Ectodermal cell (in vitro differentiated cells): ENCODE measurements at regions not wholly inside any gene's neighbourhood (a gene's known extent, or its start where the extent isn't known, plus 50 kb on each side); places are given as distances from the start of the nearest gene placed in this dataset.

ENCODE experiments used
- H3K27ac ChIP-seq: 2 replicates; pipeline ENCODE4 v1.7.0; 2013; ENCODE audit warnings: mild to moderate bottlenecking, low read depth, low read length; ENCODE audit not compliant: insufficient read depth, poor library complexity, severe bottlenecking
- H3K27me3 ChIP-seq: 2 replicates; pipeline ENCODE4 v1.7.0; 2013; ENCODE audit warnings: mild to moderate bottlenecking, low read length; ENCODE audit not compliant: insufficient read depth, control insufficient read depth, poor library complexity, severe bottlenecking
- H3K36me3 ChIP-seq: one replicate; pipeline ENCODE4 v1.7.0; 2013; ENCODE audit warnings: low read length; ENCODE audit not compliant: control insufficient read depth, insufficient read depth
- H3K4me1 ChIP-seq: one replicate; pipeline ENCODE4 v1.7.0; 2013; ENCODE audit warnings: low read length; ENCODE audit not compliant: control insufficient read depth, insufficient read depth
- H3K4me3 ChIP-seq: 2 replicates; pipeline ENCODE4 v1.7.0; 2013; ENCODE audit warnings: low read depth, low read length, control low read depth; ENCODE audit not compliant: insufficient read depth
- H3K9me3 ChIP-seq: 2 replicates; pipeline ENCODE4 v1.7.0; 2013; ENCODE audit warnings: mild to moderate bottlenecking, low read length, moderate library complexity; ENCODE audit not compliant: control insufficient read depth
- WGBS, 2 experiments: methylation state at CpG; one replicate each; pipeline ENCODE4 v1.1.7; 2013; ENCODE audit warnings: missing lambda C conversion rate in 2 of 2; 5-methylcytosine and 5-hydroxymethylcytosine counted together

DNA sequence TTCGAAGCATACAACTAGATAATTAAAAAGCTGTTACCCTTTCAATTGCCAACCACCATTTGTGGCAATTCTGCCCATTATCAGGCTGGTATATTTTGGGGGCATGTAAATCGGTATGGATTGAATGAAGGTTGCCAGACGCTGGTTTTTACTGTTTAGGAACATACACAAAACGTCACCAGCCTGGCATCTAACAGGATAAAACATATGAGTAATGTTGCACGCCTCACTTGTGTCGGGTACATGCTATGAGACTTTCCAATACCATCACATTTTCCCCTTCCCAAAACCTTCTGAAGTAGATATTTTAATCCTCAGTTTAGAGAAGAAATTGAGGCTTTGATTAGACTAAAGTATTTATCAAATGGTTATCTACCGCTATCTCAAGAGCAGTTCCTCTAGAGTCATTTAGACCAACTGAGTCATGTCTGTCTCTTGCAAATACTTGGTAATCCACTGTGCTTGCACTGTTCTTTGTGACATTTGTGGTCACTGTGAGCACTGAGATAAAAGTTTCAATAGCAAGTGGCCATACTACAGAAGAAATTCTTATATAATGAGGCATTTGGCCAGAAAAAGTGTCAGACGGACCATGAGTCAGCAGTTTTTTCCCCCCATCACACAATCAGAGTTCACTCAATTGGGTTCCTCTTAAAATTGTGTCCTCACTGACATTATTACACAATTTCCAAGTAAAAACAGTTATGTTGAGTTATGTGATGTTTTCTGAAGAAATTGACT lies 498.7 kb downstream of the NXPH1 start:
- H3K4me1 ChIP-seq: peaks cover 11% of the 10 kb centered on the region
- no peak overlapping the region for H3K27ac ChIP-seq
- H3K36me3 ChIP-seq: no peaks in the 10 kb centered on the region
- 85 to 86% methylated on average over 5 to 8 of the region's 8 CpGs for WGBS, 2 experiments
- H3K4me3 ChIP-seq: no peak overlapping the region
- H3K27me3 ChIP-seq: no peaks in the 10 kb centered on the region
- no peaks in the 10 kb centered on the region for H3K9me3 ChIP-seq

DNA sequence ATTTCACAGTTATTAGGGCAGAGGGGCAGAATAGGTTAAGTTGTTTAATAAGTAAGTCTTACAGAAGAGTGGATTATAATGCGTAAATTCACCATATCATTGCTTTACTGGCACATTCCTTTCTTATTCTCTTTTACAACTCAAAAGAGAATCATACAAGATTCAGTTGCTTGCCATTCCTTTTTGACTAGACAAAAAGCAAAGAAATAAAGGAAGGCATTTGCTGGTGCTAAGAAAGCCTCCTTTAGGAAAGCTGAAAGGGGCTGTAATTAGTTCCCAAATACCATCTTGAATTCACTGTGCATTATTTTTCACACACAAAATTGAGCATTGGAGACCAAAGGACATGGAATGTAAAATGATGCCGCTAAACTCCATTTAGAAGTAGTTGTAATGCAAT lies 499.3 kb downstream of the NXPH1 start:
- Histone ChIP-seq H3K27me3 (no peaks in the 10 kb centered on the region), H3K4me3 (no peak overlapping the region), H3K27ac (no peak overlapping the region), H3K9me3 (no peaks in the 10 kb centered on the region), H3K36me3 (no peaks in the 10 kb centered on the region), H3K4me1 (peaks cover 11% of the 10 kb centered on the region)
- WGBS, 2 experiments: 92% methylated on average over 2 of the region's 2 CpGs; no CpG with 5 or more reads in 1 of the 2 experiments

DNA sequence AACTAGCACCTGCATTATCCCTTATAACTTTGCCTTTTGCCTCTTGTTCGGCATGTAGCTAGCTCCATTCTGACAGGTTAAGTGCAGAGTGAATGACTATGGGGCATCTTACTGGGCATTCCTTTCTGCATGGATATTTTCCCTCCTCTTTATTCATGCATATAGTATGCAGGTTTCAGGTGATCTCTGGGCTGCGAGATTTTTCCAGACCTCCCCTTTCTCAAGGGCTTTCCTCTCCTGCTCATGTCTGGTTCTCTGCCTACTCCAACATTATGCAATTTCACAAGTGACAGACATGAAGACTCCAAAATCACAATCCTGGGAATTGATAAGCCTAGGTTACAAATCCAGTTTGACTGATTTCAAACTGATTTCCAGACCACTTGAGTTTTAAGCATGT lies 503.8 kb downstream of the NXPH1 start:
- WGBS, 2 experiments: 94% methylated on average over 2 of the region's 2 CpGs
- H3K36me3 ChIP-seq: no peaks in the 10 kb centered on the region
- no peaks in the 10 kb centered on the region for H3K9me3 ChIP-seq
- H3K27me3 ChIP-seq: no peaks in the 10 kb centered on the region
- H3K4me1 ChIP-seq: peaks cover 11% of the 10 kb centered on the region
- no peak overlapping the region for H3K4me3 ChIP-seq
- H3K27ac ChIP-seq: no peak overlapping the region

DNA sequence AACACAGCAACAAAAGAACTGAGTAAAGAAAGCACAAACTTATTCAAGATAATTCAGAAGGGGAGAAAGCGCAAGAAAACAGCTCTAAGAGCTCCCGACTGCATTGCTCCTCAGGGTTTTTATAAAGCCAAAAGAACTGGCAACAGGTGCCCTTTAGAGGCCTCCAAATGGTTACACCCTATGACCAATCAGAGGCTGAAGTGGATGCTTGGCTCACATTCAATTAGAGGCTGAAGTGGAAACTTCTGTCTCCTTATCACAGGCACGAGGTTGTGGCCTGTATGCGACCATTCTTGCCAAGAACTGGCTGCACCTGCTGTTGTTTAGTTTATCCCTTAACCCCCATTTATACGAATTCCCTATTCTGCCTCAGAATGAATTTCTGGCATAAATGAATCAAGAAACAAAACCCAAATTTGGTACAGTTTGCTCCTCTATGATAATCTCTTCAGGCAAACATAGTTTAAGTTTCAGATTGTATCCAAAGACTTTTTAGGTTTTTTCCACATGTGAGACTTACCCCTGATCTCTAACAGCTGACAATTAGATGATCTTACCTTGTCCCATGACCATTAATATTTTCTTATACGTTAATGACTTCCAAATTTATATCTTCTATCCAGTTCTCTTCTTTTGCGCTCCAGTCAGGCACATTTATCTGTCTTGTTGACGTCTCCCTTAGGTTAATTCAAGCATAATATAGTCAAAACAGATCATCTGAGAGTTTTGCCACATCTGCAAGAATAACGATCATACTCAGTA lies 504.8 kb downstream of the NXPH1 start:
- Histone ChIP-seq H3K27me3 (no peaks in the 10 kb centered on the region), H3K4me1 (peaks cover 3% of the 10 kb centered on the region), H3K27ac (no peak overlapping the region), H3K36me3 (no peaks in the 10 kb centered on the region), H3K4me3 (no peak overlapping the region), H3K9me3 (no peaks in the 10 kb centered on the region)
- 93 to 94% methylated on average over 9 of the region's 9 CpGs for WGBS, 2 experiments

- H3K36me3 ChIP-seq: no peaks in the 10 kb centered on the region
- no peak overlapping the region for H3K4me3 ChIP-seq
- no peaks in the 10 kb centered on the region for H3K9me3 ChIP-seq
- WGBS, 2 experiments: 85 to 94% methylated on average over 1 of the region's 1 CpG
- H3K27me3 ChIP-seq: no peaks in the 10 kb centered on the region
- no peak overlapping the region for H3K27ac ChIP-seq
- no peaks in the 10 kb centered on the region for H3K4me1 ChIP-seq
These were observed 506.0 kb downstream of the NXPH1 start for GRCh38 chr7:8939446-8939845.

DNA sequence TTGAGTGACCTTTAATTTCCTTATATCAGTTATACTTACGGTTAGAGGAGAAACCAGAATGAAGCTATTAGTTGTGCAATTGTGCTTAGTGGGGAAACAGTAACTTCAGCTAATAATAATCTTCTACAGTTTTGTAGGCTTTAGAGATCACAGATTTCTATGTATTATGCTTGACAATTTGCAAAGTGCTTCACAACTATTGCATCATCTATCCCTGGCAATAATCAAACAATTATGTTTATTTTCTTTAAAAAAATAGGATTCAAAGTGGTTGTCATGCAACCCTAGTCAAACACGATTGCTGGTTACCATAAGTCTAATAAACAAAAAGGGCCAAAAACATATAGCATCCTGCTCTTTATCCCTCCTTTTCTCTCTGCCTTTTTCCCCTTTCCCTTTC lies 530.3 kb downstream of the NXPH1 start:
- 76 to 96% methylated on average over 1 to 2 of the region's 2 CpGs for WGBS, 2 experiments
- Histone ChIP-seq H3K27ac (no peak overlapping the region), H3K9me3 (no peaks in the 10 kb centered on the region), H3K4me3 (no peak overlapping the region), H3K27me3 (no peaks in the 10 kb centered on the region), H3K4me1 (no peaks in the 10 kb centered on the region), H3K36me3 (no peaks in the 10 kb centered on the region)

- Histone ChIP-seq H3K4me1 (no peaks in the 10 kb centered on the region), H3K4me3 (no peak overlapping the region), H3K27me3 (no peaks in the 10 kb centered on the region), H3K9me3 (no peaks in the 10 kb centered on the region), H3K36me3 (no peaks in the 10 kb centered on the region), H3K27ac (no peak overlapping the region)
- WGBS, 2 experiments: 94 to 95% methylated on average over 3 of the region's 3 CpGs
These were observed 531.8 kb downstream of the NXPH1 start for GRCh38 chr7:8965177-8965576.

DNA sequence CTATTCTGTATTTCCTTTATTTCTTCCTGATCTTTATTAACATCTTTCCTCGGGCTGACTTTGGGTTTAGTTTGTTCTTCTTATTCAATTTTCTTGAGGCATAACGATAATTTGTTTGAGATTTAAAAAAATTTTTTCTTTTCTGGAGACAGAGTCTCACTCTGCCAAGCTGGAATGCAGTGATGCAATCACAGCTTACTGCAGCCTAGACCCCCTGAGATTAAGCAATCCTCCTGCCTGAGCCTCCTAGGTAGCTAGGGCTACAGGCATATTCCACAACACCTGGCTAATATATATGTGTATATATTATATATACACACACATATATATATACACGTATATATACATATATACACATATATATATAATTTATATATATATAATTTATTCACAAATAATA lies 540.2 kb downstream of the NXPH1 start:
- H3K36me3 ChIP-seq: no peaks in the 10 kb centered on the region
- no peak overlapping the region for H3K4me3 ChIP-seq
- WGBS, 2 experiments: 100% methylated on average over 1 of the region's 3 CpGs; no CpG with 5 or more reads in 1 of the 2 experiments
- H3K27ac ChIP-seq: no peak overlapping the region
- H3K9me3 ChIP-seq: no peaks in the 10 kb centered on the region
- H3K4me1 ChIP-seq: no peaks in the 10 kb centered on the region
- H3K27me3 ChIP-seq: no peaks in the 10 kb centered on the region

GRCh38 chr7:8975681-8976080 lies 542.3 kb downstream of the NXPH1 start:
- no peak overlapping the region for H3K4me3 ChIP-seq

DNA sequence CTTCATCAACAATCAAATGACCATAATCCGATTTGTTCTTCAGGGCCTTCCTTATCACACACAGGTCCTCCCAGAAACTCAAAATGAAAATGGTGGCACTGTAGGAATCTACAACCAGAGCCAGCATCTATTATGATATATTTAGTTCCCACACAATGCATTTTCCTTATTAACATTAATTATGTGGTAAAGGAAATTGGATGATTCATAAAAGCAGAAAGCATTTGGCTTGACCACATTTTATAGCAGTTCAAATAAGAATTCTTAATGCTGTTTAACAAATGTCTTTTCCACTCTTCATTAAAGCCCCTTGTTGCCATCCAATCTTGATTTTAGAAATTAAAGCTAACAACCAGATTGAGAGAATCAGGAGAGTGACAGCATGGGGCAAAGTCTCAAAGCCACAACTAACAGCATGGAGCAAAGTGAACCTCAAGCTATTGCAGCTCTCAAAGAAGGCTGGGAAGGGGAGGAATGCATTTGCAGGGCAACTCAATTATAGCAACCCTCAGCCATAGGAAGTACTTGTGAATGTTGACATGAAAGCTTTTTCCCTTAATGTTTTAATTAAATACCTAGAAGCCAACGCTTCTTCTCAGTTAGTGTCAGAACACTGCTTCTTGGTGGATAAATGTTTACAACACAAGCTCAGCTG lies 549.1 kb downstream of the NXPH1 start:
- H3K4me1 ChIP-seq: no peaks in the 10 kb centered on the region
- H3K36me3 ChIP-seq: no peaks in the 10 kb centered on the region
- no peaks in the 10 kb centered on the region for H3K9me3 ChIP-seq
- H3K27ac ChIP-seq: no peak overlapping the region
- WGBS, 2 experiments: 62 to 77% methylated on average over 2 of the region's 2 CpGs
- no peaks in the 10 kb centered on the region for H3K27me3 ChIP-seq
- no peak overlapping the region for H3K4me3 ChIP-seq

More at GRCh38 chr7:8975681-8976080, 542.3 kb downstream of the NXPH1 start:
- Histone ChIP-seq H3K36me3 (no peaks in the 10 kb centered on the region), H3K4me1 (no peaks in the 10 kb centered on the region), H3K9me3 (no peaks in the 10 kb centered on the region), H3K27me3 (no peaks in the 10 kb centered on the region), H3K27ac (no peak overlapping the region)
